ENCODE measurements at regions not wholly inside any gene's neighbourhood (a gene's known extent, or its start where the extent isn't known, plus 50 kb on each side); places are given as distances from the start of the nearest gene placed in this dataset.

DNA sequence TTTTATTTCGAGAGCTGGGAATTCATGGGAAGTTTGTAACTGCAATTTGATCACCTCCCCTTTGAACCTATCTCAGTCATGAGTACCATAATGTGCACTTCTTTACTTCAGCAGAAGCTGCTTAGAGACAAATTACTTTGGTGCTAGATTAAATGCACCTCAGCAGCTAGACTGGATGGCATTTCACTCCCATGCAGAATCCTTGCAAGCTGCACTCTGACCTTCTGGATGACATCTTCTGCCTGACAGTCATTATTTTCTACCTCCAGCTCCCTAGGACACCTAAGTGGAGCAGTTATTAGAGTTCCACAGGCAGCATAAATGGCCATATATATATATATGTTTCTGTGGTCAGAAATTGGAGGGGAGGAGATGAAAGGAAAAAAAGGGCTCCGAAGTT lies 366.0 kb upstream of the TMPRSS15 start (continued):
- TF ChIP-seq, protein P1, sequence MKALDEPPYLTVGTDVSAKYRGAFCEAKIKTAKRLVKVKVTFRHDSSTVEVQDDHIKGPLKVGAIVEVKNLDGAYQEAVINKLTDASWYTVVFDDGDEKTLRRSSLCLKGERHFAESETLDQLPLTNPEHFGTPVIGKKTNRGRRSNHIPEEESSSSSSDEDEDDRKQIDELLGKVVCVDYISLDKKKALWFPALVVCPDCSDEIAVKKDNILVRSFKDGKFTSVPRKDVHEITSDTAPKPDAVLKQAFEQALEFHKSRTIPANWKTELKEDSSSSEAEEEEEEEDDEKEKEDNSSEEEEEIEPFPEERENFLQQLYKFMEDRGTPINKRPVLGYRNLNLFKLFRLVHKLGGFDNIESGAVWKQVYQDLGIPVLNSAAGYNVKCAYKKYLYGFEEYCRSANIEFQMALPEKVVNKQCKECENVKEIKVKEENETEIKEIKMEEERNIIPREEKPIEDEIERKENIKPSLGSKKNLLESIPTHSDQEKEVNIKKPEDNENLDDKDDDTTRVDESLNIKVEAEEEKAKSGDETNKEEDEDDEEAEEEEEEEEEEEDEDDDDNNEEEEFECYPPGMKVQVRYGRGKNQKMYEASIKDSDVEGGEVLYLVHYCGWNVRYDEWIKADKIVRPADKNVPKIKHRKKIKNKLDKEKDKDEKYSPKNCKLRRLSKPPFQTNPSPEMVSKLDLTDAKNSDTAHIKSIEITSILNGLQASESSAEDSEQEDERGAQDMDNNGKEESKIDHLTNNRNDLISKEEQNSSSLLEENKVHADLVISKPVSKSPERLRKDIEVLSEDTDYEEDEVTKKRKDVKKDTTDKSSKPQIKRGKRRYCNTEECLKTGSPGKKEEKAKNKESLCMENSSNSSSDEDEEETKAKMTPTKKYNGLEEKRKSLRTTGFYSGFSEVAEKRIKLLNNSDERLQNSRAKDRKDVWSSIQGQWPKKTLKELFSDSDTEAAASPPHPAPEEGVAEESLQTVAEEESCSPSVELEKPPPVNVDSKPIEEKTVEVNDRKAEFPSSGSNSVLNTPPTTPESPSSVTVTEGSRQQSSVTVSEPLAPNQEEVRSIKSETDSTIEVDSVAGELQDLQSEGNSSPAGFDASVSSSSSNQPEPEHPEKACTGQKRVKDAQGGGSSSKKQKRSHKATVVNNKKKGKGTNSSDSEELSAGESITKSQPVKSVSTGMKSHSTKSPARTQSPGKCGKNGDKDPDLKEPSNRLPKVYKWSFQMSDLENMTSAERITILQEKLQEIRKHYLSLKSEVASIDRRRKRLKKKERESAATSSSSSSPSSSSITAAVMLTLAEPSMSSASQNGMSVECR (CRISPR knock-in tag; IDR thresholded peaks at IDR 0.05): no peak
- TF ChIP-seq, protein P2, sequence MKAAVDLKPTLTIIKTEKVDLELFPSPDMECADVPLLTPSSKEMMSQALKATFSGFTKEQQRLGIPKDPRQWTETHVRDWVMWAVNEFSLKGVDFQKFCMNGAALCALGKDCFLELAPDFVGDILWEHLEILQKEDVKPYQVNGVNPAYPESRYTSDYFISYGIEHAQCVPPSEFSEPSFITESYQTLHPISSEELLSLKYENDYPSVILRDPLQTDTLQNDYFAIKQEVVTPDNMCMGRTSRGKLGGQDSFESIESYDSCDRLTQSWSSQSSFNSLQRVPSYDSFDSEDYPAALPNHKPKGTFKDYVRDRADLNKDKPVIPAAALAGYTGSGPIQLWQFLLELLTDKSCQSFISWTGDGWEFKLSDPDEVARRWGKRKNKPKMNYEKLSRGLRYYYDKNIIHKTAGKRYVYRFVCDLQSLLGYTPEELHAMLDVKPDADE (conservative IDR thresholded peaks at IDR 0.05; ENCODE audit: control insufficient read depth, low read depth, low read length): no peak

DNA sequence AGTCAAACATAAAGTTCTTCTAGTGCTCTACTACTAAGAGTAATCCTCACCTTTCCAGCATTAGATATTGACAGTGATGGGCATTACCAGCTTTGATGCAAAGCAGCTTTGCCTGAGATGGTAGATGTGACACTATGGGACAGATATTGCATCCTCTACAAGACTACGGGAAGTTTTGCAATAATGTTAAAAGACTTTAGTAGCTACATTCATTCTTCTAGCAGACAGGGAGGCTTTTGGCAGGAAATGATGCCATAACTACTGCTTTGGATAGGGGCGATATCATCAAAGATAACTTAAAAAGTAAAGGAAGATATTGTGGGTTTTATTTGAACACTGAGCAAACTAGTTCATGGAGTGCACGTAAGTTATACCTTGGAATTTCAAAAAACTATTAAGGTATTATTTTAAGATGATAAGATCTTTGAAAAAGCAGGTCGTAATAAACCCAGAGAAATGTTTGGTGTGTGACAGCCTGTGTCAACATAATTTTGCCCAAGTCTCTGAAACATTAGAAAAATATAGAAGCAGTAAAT lies 368.3 kb upstream of the TMPRSS15 start:
- no peaks in the 10 kb centered on the region for H3K36me3 ChIP-seq (ENCODE audit: control insufficient read depth, insufficient read depth, low read length)
- H3K4me2 ChIP-seq (ENCODE audit: insufficient read depth, low read length): no peak overlapping the region
- no peak overlapping the region for H2AFZ ChIP-seq (ENCODE audit: low read depth, low read length)
- H3K4me1 ChIP-seq (replicated peaks in 1 of 2; ENCODE audit: control insufficient read depth in 2 of 2, insufficient read depth in 2 of 2, low read length in 2 of 2): no peaks in the 10 kb centered on the region
- intact Hi-C loops (cut with micrococcal nuclease) (no loop called here), in situ Hi-C loops (cut with MboI) (no loop called here)
- no peaks in the 10 kb centered on the region for H3K27me3 ChIP-seq (ENCODE audit: control insufficient read depth in 2 of 2, insufficient read depth in 2 of 2, low read length in 2 of 2)
- no peak for ATAC-seq
- ChIA-PET POLR2A (no interaction called here), CTCF (ENCODE audit: low intra/inter-chr PET ratio) (no interaction called here)
- whole genome bisulfite sequencing (ENCODE audit: insufficient coverage, low coverage, missing lambda C conversion rate): 17% methylated on average over 4 of the region's 4 CpGs
- no peak overlapping the region for H3K4me3 ChIP-seq
- no peaks in the 10 kb centered on the region for H3K79me2 ChIP-seq (ENCODE audit: control insufficient read depth, insufficient read depth, low read length)
- DNase-seq (ENCODE audit: extremely low read depth in 1 of 4, low spot score in 3 of 4): no peak
- H3K27ac ChIP-seq (ENCODE audit: extremely low read depth, low read depth, low read length): no peak overlapping the region
- FAIRE-seq: no peak
- no peak overlapping the region for H3K9ac ChIP-seq (ENCODE audit: insufficient read depth in 1 of 2, low read depth in 2 of 2, low read length in 2 of 2)
- no TSS peak for BruUV-seq (replicated peaks)
- H4K20me1 ChIP-seq (replicated peaks; ENCODE audit: control insufficient read depth, insufficient read depth, low read length): no peaks in the 10 kb centered on the region
- H3K9me1 ChIP-seq (ENCODE audit: control insufficient read depth, insufficient read depth, low read length): no peaks in the 10 kb centered on the region
- H3K9me3 ChIP-seq (replicated peaks; ENCODE audit: control insufficient read depth, insufficient read depth, low read depth, low read length): no peaks in the 10 kb centered on the region
- no peak for TF ChIP-seq ZNF184 (CRISPR knock-in tag; IDR thresholded peaks at IDR 0.05)
- no peak for TF ChIP-seq SIRT6 (IDR thresholded peaks at IDR 0.05; ENCODE audit: low read depth, low read length)
- no peak for TF ChIP-seq ZC3H4 (CRISPR knock-in tag; IDR thresholded peaks at IDR 0.05; ENCODE audit: borderline replicate concordance)
- TF ChIP-seq ZNF24 (IDR thresholded peaks at IDR 0.05): no peak
- no peak for TF ChIP-seq ZEB2 (IDR thresholded peaks at IDR 0.05)
- TF ChIP-seq KDM1A (IDR thresholded peaks at IDR 0.05): no peak
- no peak for TF ChIP-seq ZNF764 (CRISPR knock-in tag; IDR thresholded peaks at IDR 0.05; ENCODE audit: low read depth)

Data from K562 (cell line).